OCI-LY3 (cell line): ENCODE measurements at regions not wholly inside any gene's neighbourhood (a gene's known extent, or its start where the extent isn't known, plus 50 kb on each side); places are given as distances from the start of the nearest gene placed in this dataset.

Experiments
- H2AFZ ChIP-seq: fragments of 200-600, 300-600 bp; shearing (Covaris generic); 2 replicates; pipeline ENCODE4 v1.6.0; 2014; ENCODE audit warnings: antibody characterized with exemption, low read depth, low read length
- H3K27ac ChIP-seq: fragments of 200-600, 300-600 bp; sonication (generic); 2 replicates; pipeline ENCODE4 v1.5.1; 2014; ENCODE audit warnings: mild to moderate bottlenecking, low read length, moderate library complexity, mixed read lengths
- H3K27me3 ChIP-seq: fragments of 200-600, 300-600 bp; sonication (generic); 2 replicates; pipeline ENCODE4 v1.6.1; 2014; ENCODE audit warnings: low read depth, low read length, mixed read lengths
- H3K36me3 ChIP-seq: fragments of 200-600, 300-600 bp; sonication (generic); replicated peaks from 2 replicates; pipeline ENCODE3; 2014; ENCODE audit warnings: low read depth, low read length, mixed read lengths
- H3K4me1 ChIP-seq: fragments of 300-600, 200-600 bp; sonication (generic); 2 replicates; pipeline ENCODE4 v1.6.1; 2014; ENCODE audit warnings: low read length, mixed read lengths
- H3K4me2 ChIP-seq: fragments of 200-600, 300-600 bp; sonication (generic); 2 replicates; pipeline ENCODE4 v1.6.1; 2014; ENCODE audit warnings: low read length, mixed read lengths
- H3K4me3 ChIP-seq: fragments of 300-600, 200-600 bp; sonication (generic); 2 replicates; pipeline ENCODE4 v1.5.1; 2014; ENCODE audit warnings: antibody characterized with exemption, mild to moderate bottlenecking, low read length, moderate library complexity
- H3K79me2 ChIP-seq: fragments of 300-600, 200-600 bp; shearing (Covaris generic); 2 replicates; pipeline ENCODE4 v1.6.1; 2014; ENCODE audit warnings: mild to moderate bottlenecking, low read length, mixed read lengths
- H3K9ac ChIP-seq: fragments of 300-600, 200-600 bp; shearing (Covaris generic); 2 replicates; pipeline ENCODE4 v1.6.0; 2014; ENCODE audit warnings: mild to moderate bottlenecking, low read length, moderate library complexity
- H3K9me3 ChIP-seq: fragments of 200-600, 300-600 bp; shearing (Covaris generic); 2 replicates; pipeline ENCODE4 v1.6.1; 2014; ENCODE audit warnings: low read length, mixed read lengths; ENCODE audit not compliant: insufficient read depth
- H4K20me1 ChIP-seq: fragments of 200-600, 300-600 bp; sonication (generic); 2 replicates; pipeline ENCODE4 v1.6.1; 2016; ENCODE audit warnings: low read length, mixed read lengths; ENCODE audit not compliant: insufficient read depth
- EZH2phosphoT487 ChIP-seq: fragments of 200-600 bp; shearing (Covaris generic); IDR thresholded peaks from 2 replicates; pipeline ENCODE4 v1.6.1; 2018; ENCODE audit warnings: antibody characterized with exemption, mixed run types, low read depth
- TF ChIP-seq, protein P1 (sequence below): fragments of 200-600, 300-600 bp; sonication (generic); IDR thresholded peaks from 2 replicates; pipeline ENCODE4 v1.5.1; 2014; ENCODE audit warnings: antibody characterized with exemption, low read length, low read depth

DNA sequence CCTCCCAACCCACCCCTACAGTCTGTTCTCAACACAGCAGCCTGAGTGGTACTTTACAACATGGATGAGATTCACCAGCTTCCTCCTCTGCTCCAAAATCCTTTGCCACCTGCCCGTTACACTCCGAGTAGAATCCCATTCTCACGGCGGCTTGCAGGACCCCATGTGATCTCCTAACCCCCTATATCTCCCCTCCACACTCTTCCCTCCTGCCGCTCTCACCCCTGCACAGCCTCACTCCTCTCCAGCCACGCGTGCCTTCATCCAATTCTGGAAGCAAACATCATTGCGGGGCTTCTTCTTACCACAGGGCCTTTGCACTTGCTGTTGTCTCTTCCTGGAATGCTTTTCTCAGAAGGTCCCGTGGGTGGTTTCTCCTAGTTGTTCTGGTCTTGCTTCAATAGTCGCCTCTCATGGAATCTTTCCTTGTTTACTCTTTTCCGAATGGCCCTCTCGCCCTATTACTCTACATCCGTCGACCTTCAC lies 472.3 kb downstream of the CDH26 start:
- no peak overlapping the region for H3K4me3 ChIP-seq
- no peak overlapping the region for H3K9ac ChIP-seq
- H3K36me3 ChIP-seq = no peaks in the 10 kb centered on the region
- TF ChIP-seq, protein P1, sequence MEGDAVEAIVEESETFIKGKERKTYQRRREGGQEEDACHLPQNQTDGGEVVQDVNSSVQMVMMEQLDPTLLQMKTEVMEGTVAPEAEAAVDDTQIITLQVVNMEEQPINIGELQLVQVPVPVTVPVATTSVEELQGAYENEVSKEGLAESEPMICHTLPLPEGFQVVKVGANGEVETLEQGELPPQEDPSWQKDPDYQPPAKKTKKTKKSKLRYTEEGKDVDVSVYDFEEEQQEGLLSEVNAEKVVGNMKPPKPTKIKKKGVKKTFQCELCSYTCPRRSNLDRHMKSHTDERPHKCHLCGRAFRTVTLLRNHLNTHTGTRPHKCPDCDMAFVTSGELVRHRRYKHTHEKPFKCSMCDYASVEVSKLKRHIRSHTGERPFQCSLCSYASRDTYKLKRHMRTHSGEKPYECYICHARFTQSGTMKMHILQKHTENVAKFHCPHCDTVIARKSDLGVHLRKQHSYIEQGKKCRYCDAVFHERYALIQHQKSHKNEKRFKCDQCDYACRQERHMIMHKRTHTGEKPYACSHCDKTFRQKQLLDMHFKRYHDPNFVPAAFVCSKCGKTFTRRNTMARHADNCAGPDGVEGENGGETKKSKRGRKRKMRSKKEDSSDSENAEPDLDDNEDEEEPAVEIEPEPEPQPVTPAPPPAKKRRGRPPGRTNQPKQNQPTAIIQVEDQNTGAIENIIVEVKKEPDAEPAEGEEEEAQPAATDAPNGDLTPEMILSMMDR = no peak
- TF ChIP-seq EZH2phosphoT487 = no peak
- H2AFZ ChIP-seq = no peak overlapping the region
- no peaks in the 10 kb centered on the region for H3K79me2 ChIP-seq
- no peaks in the 10 kb centered on the region for H3K9me3 ChIP-seq
- no peaks in the 10 kb centered on the region for H4K20me1 ChIP-seq
- H3K27me3 ChIP-seq = no peaks in the 10 kb centered on the region
- no peak overlapping the region for H3K27ac ChIP-seq
- H3K4me1 ChIP-seq = no peaks in the 10 kb centered on the region
- H3K4me2 ChIP-seq = no peak overlapping the region

GRCh38 chr20:60431349-60431748 lies 473.1 kb downstream of the CDH26 start:
- Histone ChIP-seq H3K36me3 (no peaks in the 10 kb centered on the region), H2AFZ (no peak overlapping the region), H4K20me1 (no peaks in the 10 kb centered on the region), H3K27ac (no peak overlapping the region), H3K27me3 (no peaks in the 10 kb centered on the region), H3K4me3 (no peak overlapping the region), H3K9me3 (no peaks in the 10 kb centered on the region), H3K9ac (no peak overlapping the region), H3K79me2 (no peaks in the 10 kb centered on the region), H3K4me1 (no peaks in the 10 kb centered on the region), H3K4me2 (no peak overlapping the region)
- no peak for TF ChIP-seq EZH2phosphoT487
- TF ChIP-seq, protein P1 = no peak

GRCh38 chr20:60437418-60437817 lies 479.2 kb downstream of the CDH26 start:
- no peaks in the 10 kb centered on the region for H3K27me3 ChIP-seq
- no peaks in the 10 kb centered on the region for H3K36me3 ChIP-seq
- H3K79me2 ChIP-seq = no peaks in the 10 kb centered on the region
- H3K4me1 ChIP-seq = no peaks in the 10 kb centered on the region
- no peak overlapping the region for H3K4me2 ChIP-seq
- H3K9me3 ChIP-seq = no peaks in the 10 kb centered on the region
- no peak overlapping the region for H3K27ac ChIP-seq
- no peak overlapping the region for H3K4me3 ChIP-seq
- H3K9ac ChIP-seq = no peak overlapping the region
- no peak overlapping the region for H2AFZ ChIP-seq
- TF ChIP-seq EZH2phosphoT487 = no peak
- TF ChIP-seq, protein P1 = no peak
- no peaks in the 10 kb centered on the region for H4K20me1 ChIP-seq

DNA sequence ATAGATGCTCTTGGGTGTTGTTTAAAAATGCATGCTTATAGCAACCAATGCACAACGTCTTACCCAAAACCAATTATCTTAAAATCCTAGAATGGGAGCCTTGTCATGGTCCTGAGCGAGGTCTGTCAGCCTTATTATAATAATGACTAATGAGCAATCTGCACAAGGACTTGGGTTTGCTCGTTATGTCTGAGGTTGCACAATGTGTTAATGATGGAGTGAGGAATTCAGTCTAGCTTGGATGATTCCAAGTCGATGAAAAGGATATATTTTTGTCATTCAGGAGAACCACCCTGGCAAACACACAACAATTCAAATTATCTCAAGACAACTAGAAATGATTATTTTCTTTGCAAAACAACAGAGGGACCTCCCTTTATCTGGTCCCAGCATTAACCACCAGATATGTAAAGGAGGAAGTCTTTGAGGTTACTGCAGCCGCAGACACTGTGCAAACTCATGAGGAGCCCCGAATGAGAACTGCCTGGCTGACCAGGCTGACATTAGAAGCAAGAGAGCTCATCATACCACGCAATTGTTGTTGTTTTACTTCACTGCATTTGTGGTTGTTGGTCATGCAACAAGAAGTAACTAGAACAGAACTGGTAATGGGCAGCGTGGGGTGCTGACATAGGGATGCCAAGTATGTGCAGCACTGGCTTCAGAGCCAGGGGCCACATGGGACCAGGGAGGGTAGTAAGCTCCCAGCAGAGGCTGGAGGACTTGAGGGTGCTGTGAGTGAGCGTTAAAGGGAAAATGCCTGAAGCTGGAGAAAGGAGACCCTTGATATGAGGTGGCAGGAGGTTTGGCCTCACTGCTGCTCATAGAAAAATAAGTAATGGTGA lies 488.3 kb downstream of the CDH26 start:
- Histone ChIP-seq H3K9ac (no peak overlapping the region), H3K36me3 (no peaks in the 10 kb centered on the region), H3K9me3 (no peaks in the 10 kb centered on the region), H3K27me3 (0 out of 2 replicates have a peak, but pooled peaks cover 7% of the 10 kb centered on the region), H3K79me2 (no peaks in the 10 kb centered on the region), H2AFZ (no peak overlapping the region), H3K4me1 (no peaks in the 10 kb centered on the region), H4K20me1 (no peaks in the 10 kb centered on the region), H3K4me3 (no peak overlapping the region), H3K4me2 (no peak overlapping the region), H3K27ac (no peak overlapping the region)
- TF ChIP-seq, protein P1 = no peak
- no peak for TF ChIP-seq EZH2phosphoT487
